ENCODE measurements at regions not wholly inside any gene's neighbourhood (a gene's known extent, or its start where the extent isn't known, plus 50 kb on each side); places are given as distances from the start of the nearest gene placed in this dataset.

GRCh38 chr6:90807791-90808701 is 221.2 kb upstream of the MAP3K7 start:
- no peak for DNase-seq (ENCODE audit: low spot score)

DNA sequence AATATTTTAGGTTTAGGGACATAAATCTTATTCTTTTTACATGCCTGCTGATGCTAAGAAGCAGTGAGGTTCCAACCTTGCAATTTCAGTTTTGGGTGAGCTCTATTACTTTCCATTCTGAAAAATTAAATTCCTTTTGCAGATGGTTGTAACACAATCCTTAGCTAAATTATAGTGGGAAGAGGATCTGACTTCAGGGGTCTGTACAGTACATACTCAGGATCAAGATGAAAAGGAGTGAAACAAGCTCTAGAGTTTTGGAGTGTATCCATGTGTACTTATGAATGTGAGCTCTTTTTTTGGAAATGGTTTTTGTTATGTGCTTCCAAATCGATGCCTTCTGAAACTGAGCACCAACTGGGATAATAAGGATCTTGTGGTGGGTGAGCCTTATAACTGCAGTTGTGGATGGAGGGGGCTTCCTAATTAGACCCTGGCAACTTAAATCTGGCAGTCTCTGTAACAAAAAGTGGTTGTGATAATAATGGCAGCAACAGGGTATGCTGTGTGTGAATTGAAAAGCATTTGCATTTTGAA is 218.8 kb upstream of the MAP3K7 start:
- no peak for DNase-seq (ENCODE audit: low spot score)
- in situ Hi-C loops (cut with HindIII; ENCODE audit: low sequenced_read_pairs) = no loop called here

More at GRCh38 chr6:90807791-90808701, 221.2 kb upstream of the MAP3K7 start:
- in situ Hi-C loops (cut with HindIII; ENCODE audit: low sequenced_read_pairs) = no loop called here

DNA sequence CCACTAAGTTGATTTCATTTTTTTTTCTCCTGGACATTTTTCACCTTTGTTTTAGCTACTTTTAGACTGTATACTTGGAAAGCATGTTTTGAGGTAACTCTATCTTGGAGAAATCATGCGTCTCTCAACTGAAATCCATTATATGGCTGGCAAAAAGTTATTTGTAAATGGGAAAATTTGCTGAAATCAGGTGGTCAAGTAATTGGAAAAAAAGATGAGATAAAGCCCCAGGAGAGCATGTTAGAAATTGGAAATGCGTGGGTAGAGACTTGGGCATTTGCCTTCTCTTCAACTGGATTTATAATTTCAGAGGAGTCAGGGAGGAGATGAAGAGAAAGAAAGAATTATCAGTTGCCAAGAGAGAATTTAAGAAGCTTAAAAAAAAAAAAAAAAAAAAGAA is 217.1 kb upstream of the MAP3K7 start:
- no peak for DNase-seq (ENCODE audit: low spot score)
- in situ Hi-C loops (cut with HindIII; ENCODE audit: low sequenced_read_pairs) = no loop called here

DNA sequence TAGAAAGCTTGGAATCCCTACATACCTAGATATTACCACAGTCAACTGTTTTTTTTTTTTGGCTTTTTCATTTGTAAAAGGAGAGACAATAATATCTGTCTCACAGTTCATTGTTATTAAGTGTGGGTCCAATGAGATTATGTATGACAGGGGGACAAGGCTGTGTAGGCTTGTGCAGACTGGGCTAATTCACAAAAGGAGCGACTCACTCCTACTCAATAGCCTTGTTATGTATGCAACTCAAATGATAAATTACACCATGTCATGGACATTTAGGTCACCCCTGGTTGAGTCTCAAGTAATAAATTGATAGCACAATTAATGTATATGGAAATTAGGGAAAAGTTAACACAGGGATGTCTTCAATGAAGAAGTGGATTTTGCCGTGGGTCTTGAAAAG is 208.2 kb upstream of the MAP3K7 start:
- no peak for DNase-seq (ENCODE audit: low spot score)
- in situ Hi-C loops (cut with HindIII; ENCODE audit: low sequenced_read_pairs) = no loop called here

- in situ Hi-C loops (cut with HindIII; ENCODE audit: low sequenced_read_pairs) = no loop called here
- no peak for DNase-seq (ENCODE audit: low spot score)
Observed at GRCh38 chr6:90793771-90794170, 206.9 kb upstream of the MAP3K7 start.

DNA sequence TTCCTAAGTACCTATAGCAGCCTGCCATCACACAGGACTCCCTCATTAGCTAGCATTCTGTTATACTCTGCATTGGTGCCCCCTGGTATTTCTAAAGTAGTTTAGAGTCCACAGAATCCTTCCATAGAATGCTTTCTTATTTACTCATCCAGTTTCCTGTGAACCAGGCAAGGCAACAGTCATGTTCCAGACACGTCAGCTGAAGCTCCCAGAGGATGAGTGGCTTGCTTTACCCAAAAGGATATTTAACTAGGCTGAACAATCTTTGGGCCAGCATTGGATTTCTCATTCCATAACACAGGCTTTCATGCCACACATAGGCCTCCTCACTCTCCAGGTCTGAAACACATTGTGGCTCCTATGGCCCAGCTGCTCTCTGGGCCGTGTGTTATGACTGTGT is 203.8 kb upstream of the MAP3K7 start:
- DNase-seq (ENCODE audit: low spot score) = no peak
- in situ Hi-C loops (cut with HindIII; ENCODE audit: low sequenced_read_pairs) = no loop called here

- no peak for DNase-seq (ENCODE audit: low spot score)
- in situ Hi-C loops (cut with HindIII; ENCODE audit: low sequenced_read_pairs) = no loop called here
Observed at GRCh38 chr6:90790058-90790457, 203.2 kb upstream of the MAP3K7 start.

GRCh38 chr6:90788781-90789180 is 201.9 kb upstream of the MAP3K7 start:
- in situ Hi-C loops (cut with HindIII; ENCODE audit: low sequenced_read_pairs) = no loop called here
- DNase-seq (ENCODE audit: low spot score) = no peak

DNA sequence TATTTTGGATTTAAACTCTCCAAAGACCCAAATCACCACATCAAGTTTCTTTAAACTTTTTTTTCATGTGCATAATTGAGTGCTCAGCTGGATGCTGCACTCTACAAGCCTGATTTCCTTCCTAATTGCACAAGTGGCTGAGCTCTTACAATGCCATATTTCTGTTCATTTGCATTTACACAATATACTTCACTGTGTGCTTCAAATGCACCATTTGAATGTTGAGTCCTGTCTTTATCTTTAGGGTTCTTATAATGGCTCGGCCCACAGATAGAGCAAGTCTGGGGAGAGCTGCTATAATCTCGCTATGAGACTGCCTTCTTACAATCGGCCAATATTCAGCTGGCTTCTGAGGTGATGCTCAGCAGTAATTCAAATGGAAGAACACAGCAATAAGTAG is 200.6 kb upstream of the MAP3K7 start:
- DNase-seq (ENCODE audit: low spot score) = no peak
- in situ Hi-C loops (cut with HindIII; ENCODE audit: low sequenced_read_pairs) = no loop called here

DNA sequence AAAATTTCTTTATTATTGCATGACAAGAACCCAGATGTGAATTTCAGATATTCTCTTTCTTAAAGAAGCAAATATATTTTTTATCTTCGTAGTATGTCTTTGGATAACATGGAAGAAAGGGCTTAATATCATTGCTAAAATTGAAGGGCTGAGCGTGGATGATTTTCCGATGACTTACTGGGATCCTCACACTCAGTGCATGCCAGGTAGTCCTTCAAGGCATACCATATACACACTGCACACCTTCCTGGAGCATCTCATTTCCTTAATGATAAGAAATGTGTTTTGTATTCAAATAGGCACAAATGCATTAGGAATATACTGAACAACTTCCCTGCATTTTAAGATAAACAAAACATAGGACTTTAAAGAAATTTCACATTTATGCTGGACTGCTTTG is 193.9 kb upstream of the MAP3K7 start:
- in situ Hi-C loops (cut with HindIII; ENCODE audit: low sequenced_read_pairs) = no loop called here
- no peak for DNase-seq (ENCODE audit: low spot score)

- in situ Hi-C loops (cut with HindIII; ENCODE audit: low sequenced_read_pairs) = no loop called here
- no peak for DNase-seq (ENCODE audit: low spot score)
Observed at GRCh38 chr6:90780141-90780540, 193.3 kb upstream of the MAP3K7 start.

DNA sequence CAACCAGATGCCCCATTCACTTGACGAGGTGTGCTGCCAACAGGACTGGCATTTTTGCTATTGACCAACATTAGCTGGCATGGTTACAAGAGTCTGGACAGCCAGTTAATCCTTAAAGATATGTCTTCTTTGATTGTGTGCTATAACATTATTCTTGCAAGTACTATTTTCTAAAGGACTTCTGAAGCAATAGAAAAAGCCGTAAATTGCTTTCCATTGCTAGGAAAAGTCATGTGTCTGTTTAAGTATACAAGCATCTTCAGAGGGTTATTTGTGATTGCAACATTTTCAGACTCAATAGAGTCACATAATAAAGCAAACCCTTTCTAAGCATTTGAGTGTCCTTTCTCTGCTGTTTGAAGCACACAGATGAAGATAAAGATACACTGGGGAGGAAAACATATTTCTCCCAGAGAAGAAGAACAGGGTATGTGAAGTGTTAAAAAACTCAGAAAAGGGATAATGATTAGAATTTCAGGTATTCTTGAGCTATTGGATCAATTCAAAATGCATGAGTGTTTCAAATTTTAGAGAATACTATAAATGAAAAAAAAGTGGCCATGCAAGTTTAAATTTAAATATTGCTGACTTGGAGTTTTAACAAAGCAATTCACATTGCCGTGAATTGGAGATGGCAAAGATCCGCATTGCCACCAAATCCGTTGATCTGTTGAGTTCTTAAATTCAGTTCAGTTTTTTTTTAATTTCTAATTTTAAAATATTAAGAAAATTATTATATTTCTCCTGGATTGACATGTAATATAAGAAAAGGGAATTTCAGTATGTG is 191.7 kb upstream of the MAP3K7 start:
- no peak for DNase-seq (ENCODE audit: low spot score)
- in situ Hi-C loops (cut with HindIII; ENCODE audit: low sequenced_read_pairs) = no loop called here

GRCh38 chr6:90770778-90771177 is 183.9 kb upstream of the MAP3K7 start:
- no peak for DNase-seq (ENCODE audit: low spot score)
- in situ Hi-C loops (cut with HindIII; ENCODE audit: low sequenced_read_pairs) = no loop called here

DNA sequence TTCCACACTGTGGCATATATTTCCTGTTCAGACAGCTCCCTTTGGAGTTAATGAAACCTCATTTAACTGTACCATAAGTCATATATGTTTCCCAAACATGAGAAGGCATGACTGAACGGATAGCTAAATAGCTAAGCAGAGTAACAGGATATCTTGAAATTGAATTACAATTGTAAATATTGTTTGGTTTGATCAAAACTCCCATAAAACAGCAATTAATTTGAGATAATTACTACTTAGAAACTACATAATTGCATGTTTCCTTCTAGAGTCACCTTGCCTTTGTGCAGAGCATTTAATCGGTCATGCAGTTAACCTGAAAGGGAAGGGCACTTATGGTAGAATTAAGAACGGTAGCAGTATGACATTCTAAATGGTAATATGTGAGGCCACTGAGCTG is 179.0 kb upstream of the MAP3K7 start:
- in situ Hi-C loops (cut with HindIII; ENCODE audit: low sequenced_read_pairs) = no loop called here

GRCh38 chr6:90765491-90765890 is 178.6 kb upstream of the MAP3K7 start:
- in situ Hi-C loops (cut with HindIII; ENCODE audit: low sequenced_read_pairs) = no loop called here
- no peak for DNase-seq (ENCODE audit: low spot score)

More for the DNA sequence above, 179.0 kb upstream of the MAP3K7 start:
- no peak for DNase-seq (ENCODE audit: low spot score)

DNA sequence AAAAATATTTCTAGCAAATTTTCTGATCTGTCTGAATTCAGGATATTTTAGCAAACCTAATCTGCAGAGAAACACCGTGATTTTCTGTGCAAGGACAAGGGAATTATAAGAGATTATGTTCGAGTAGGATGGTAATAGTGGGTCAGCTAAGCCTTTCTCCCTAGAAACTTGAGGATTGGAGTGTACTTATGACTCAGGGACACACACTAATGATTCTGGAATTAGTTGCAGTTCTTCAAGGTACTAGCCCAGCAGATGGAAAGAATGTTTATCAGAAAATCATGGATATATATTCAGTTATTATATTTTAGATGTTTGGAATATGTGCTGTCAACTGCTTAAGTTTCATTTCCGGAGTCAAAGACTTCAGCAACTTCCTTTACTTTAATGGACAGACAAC is 177.1 kb upstream of the MAP3K7 start:
- in situ Hi-C loops (cut with HindIII; ENCODE audit: low sequenced_read_pairs) = no loop called here
- DNase-seq (ENCODE audit: low spot score) = no peak

GRCh38 chr6:90759664-90760063 is 172.8 kb upstream of the MAP3K7 start:
- in situ Hi-C loops (cut with HindIII; ENCODE audit: low sequenced_read_pairs) = no loop called here
- DNase-seq (ENCODE audit: low spot score) = no peak

DNA sequence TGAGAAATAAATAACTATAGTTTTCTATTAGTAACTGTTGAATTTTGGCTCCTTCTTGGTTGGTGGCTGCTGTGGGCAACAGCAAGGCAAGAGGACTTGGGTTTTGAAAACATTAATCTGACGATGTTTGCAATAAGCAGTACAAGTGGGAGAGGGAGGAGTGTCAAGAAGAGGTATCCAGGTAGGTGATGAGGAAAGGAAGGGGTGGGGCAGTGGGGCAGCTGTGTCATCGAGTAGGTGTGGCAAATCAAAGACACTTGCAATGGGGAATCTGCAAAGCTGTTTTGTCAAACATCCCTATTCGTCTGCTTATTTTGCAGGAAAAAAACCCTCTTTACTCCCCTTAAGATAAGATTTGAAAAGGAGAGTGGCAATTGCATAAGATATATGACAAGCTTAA is 171.9 kb upstream of the MAP3K7 start:
- no peak for DNase-seq (ENCODE audit: low spot score)
- in situ Hi-C loops (cut with HindIII; ENCODE audit: low sequenced_read_pairs) = no loop called here

DNA sequence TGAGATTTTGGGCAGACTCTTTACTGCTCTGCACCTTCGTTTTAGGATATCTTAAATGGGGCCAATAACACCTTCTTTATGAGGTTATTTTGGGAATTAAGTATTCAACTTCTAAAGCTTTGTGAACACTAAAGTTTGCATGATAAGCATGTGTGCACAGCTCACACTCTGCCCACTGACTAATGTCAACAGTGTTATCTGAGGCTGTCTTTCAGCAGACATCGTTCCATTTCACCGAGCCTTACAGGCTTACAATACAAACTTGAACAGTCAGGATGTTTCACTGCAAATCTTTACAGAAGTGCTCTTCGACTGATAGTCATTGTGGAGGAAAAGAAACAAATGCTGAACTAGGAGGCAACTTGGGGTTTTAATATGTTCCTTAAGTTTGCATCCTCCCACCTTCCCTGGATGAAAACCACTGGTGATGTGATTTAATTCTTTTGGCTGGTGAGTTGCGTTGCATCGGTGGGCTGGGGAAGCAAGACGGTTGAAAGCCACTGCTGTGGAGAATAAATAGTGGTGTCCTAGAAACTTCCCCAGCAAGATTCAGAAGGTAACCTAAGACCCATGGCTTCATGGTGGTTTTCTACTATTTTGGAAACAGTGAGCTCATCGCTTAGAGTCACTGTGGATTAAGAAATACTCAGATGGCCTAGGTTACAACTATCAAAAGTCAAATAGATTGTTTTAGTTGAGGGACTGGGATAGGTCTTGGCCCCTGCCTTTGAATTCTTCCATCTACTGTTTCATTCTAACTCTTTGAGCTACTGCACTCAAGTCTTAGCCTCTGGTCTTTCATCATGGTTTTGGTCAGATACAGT is 167.2 kb upstream of the MAP3K7 start:
- in situ Hi-C loops (cut with HindIII; ENCODE audit: low sequenced_read_pairs) = no loop called here
- DNase-seq (ENCODE audit: low spot score) = no peak
